HEK293T (cell line): ENCODE measurements at regions not wholly inside any gene's neighbourhood (a gene's known extent, or its start where the extent isn't known, plus 50 kb on each side); places are given as distances from the start of the nearest gene placed in this dataset.

ENCODE experiments used
- ARNT ChIP-seq: fragments of 450-650 bp; IDR thresholded peaks from 2 replicates; pipeline ENCODE4 v1.6.1; 2017; ENCODE audit warnings: mild to moderate bottlenecking
- BHLHE40 ChIP-seq: fragments of 450-650 bp; IDR thresholded peaks from 2 replicates; pipeline ENCODE4 v1.6.1; 2016; ENCODE audit warnings: mild to moderate bottlenecking, moderate library complexity, borderline replicate concordance
- ELF4 ChIP-seq: fragments of 450-650 bp; IDR thresholded peaks from 2 replicates; pipeline ENCODE4 v1.6.1; 2017; ENCODE audit warnings: antibody characterized with exemption
- FOXK2 ChIP-seq: fragments of 450-650 bp; IDR thresholded peaks from 2 replicates; pipeline ENCODE4 v1.6.1; 2016; ENCODE audit warnings: mild to moderate bottlenecking
- L3MBTL2 ChIP-seq: fragments of 450-650 bp; conservative IDR thresholded peaks from 2 replicates; pipeline ENCODE4 v1.6.1; 2016; ENCODE audit warnings: mild to moderate bottlenecking
- LEF1 ChIP-seq: fragments of 450-650 bp; IDR thresholded peaks from 2 replicates; pipeline ENCODE4 v1.6.1; 2017; ENCODE audit warnings: mild to moderate bottlenecking, borderline replicate concordance
- NFRKB ChIP-seq: fragments of 450-650 bp; IDR thresholded peaks from 2 replicates; pipeline ENCODE4 v1.6.1; 2016; ENCODE audit warnings: mild to moderate bottlenecking, moderate library complexity
- SP1 ChIP-seq: fragments of 450-650 bp; IDR thresholded peaks from 2 replicates; pipeline ENCODE4 v1.6.1; 2017
- TARDBP ChIP-seq: fragments of 450-650 bp; IDR thresholded peaks from 2 replicates; pipeline ENCODE4 v1.6.1; 2016
- ZNF384 ChIP-seq: fragments of 450-650 bp; IDR thresholded peaks from 2 replicates; pipeline ENCODE4 v1.6.1; 2016
- TF ChIP-seq, protein P1 (sequence below): fragments of 450-650 bp; IDR thresholded peaks from 2 replicates; pipeline ENCODE4 v1.6.1; 2016

DNA sequence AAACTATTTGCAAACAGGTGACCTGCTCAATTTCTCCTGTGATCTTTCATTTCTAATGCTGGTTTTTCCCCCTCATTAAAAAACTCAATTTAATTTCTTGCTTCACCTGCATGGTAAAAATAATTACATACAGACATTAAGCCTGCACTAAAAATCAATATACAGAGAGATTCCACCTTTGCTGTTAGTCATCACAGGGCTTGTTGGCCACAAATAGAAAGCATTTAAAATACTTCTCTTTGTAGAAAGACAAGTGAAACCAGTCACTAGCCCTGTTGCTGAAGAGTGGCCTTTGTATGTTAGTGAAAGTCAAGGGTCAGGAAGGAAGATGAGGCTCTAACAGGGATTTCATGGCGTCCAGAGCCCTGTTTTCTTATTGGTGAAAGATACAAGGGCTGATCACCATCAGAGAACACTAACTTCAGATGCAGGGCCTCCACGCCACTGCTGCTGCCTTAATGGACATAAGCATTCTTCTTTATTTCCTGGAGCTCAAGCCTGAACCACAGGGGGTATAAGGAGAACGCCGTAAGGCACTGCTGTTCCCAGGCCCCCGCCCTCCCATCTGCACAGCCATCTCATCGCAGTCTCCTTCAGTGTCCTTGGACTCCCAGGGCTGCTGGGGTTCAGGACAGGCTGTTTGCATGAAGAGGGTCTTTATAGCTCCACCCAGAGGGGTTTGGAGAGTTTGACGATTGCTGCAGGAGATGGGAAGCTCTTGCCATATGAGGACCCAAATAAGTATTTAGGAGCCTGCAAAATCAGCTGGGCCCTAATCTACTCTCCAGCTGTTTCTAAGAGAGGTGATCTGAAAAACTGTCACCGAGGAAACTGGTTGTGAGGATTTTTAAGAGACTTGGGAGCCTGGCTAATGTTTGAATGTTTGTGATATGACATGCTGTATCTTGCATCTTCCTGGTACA lies 117.3 kb upstream of the IRF2BP2 start:
- TF ChIP-seq FOXK2, result no peak
- no peak for TF ChIP-seq ZNF384
- TF ChIP-seq BHLHE40, result no peak
- no peak for TF ChIP-seq ELF4
- TF ChIP-seq NFRKB, result no peak
- TF ChIP-seq, protein P1, sequence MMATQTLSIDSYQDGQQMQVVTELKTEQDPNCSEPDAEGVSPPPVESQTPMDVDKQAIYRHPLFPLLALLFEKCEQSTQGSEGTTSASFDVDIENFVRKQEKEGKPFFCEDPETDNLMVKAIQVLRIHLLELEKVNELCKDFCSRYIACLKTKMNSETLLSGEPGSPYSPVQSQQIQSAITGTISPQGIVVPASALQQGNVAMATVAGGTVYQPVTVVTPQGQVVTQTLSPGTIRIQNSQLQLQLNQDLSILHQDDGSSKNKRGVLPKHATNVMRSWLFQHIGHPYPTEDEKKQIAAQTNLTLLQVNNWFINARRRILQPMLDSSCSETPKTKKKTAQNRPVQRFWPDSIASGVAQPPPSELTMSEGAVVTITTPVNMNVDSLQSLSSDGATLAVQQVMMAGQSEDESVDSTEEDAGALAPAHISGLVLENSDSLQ, result no peak
- no peak for TF ChIP-seq SP1
- no peak for TF ChIP-seq TARDBP
- no peak for TF ChIP-seq ARNT
- TF ChIP-seq L3MBTL2, result no peak
- TF ChIP-seq LEF1, result no peak
